Mucosa of rectum (tissue), 2 donors: ENCODE measurements at regions not wholly inside any gene's neighbourhood (a gene's known extent, or its start where the extent isn't known, plus 50 kb on each side); places are given as distances from the start of the nearest gene placed in this dataset.
"Not testable (repeated sequence)": the region's sequence is repeated elsewhere in the genome, so short reads cannot be mapped to it uniquely, and the experiment has no call there.

Experiments used
- H3K27ac ChIP-seq, 2 donors: one replicate each; pipeline ENCODE4 v1.7.0; 2013; ENCODE audit warnings: inconsistent platforms in 2 of 2, low read depth in 2 of 2, low read length in 2 of 2
- H3K27me3 ChIP-seq, 2 donors: one replicate each; pipeline ENCODE4 v1.7.0; 2013; ENCODE audit warnings: low read length in 2 of 2; ENCODE audit not compliant: control insufficient read depth in 2 of 2, insufficient read depth in 2 of 2
- H3K36me3 ChIP-seq, 2 donors: one replicate each; pipeline ENCODE4 v1.7.0; 2013; ENCODE audit warnings: low read length in 2 of 2; ENCODE audit not compliant: control insufficient read depth in 2 of 2, insufficient read depth in 2 of 2
- H3K4me1 ChIP-seq, 2 donors: one replicate each; pipeline ENCODE4 v1.7.0; 2013; ENCODE audit warnings: low read length in 2 of 2, mild to moderate bottlenecking in 1 of 2; ENCODE audit not compliant: control insufficient read depth in 2 of 2, insufficient read depth in 2 of 2
- H3K4me3 ChIP-seq, 2 donors: one replicate each; pipeline ENCODE4 v1.7.0; 2013; ENCODE audit warnings: low read length in 2 of 2
- H3K9ac ChIP-seq, 2 donors: one replicate each; pipeline ENCODE4 v1.7.0; 2013; ENCODE audit warnings: low read length in 2 of 2, low read depth in 1 of 2, mild to moderate bottlenecking in 1 of 2
- H3K9me3 ChIP-seq, 2 donors: one replicate each; pipeline ENCODE4 v1.7.0; 2013; ENCODE audit warnings: low read length in 2 of 2; ENCODE audit not compliant: control insufficient read depth in 2 of 2
- donor health status: healthy.
- donor health status: Normal muscosa, but diverticular disease.

- Histone ChIP-seq H3K4me1 (no peaks in the 10 kb centered on the region), H3K4me3 (no peak overlapping the region), H3K27me3 (no peaks in the 10 kb centered on the region), H3K27ac (no peak overlapping the region), H3K9ac (no peak overlapping the region), H3K36me3 (no peaks in the 10 kb centered on the region), H3K9me3 (no peaks in the 10 kb centered on the region)
Observed at GRCh38 chr1:170808216-170808885, 127.0 kb upstream of the MROH9 start.

GRCh38 chr1:170811013-170811412, 124.3 kb upstream of the MROH9 start:
- not testable (repeated sequence) for H3K9ac ChIP-seq, H3K36me3 ChIP-seq, H3K27ac ChIP-seq

GRCh38 chr1:170819781-170820180, 115.6 kb upstream of the MROH9 start:
- H3K4me1 ChIP-seq: no peaks in the 10 kb centered on the region
- H3K4me3 ChIP-seq: no peak overlapping the region
- no peak overlapping the region for H3K9ac ChIP-seq
- no peaks in the 10 kb centered on the region for H3K9me3 ChIP-seq
- H3K36me3 ChIP-seq: no peaks in the 10 kb centered on the region
- H3K27me3 ChIP-seq: no peaks in the 10 kb centered on the region
- no peak overlapping the region for H3K27ac ChIP-seq

More at GRCh38 chr1:170811013-170811412, 124.3 kb upstream of the MROH9 start:
- not testable (repeated sequence) for H3K4me3 ChIP-seq, H3K9me3 ChIP-seq, H3K4me1 ChIP-seq, H3K27me3 ChIP-seq

GRCh38 chr1:170823120-170823519, 112.2 kb upstream of the MROH9 start:
- Histone ChIP-seq H3K9me3 (no peaks in the 10 kb centered on the region), H3K4me1 (no peaks in the 10 kb centered on the region), H3K36me3 (no peaks in the 10 kb centered on the region), H3K4me3 (no peak overlapping the region), H3K27ac (no peak overlapping the region), H3K27me3 (no peaks in the 10 kb centered on the region), H3K9ac (no peak overlapping the region)

GRCh38 chr1:170831276-170831675, 104.1 kb upstream of the MROH9 start:
- Histone ChIP-seq H3K27ac (no peak overlapping the region), H3K9ac (no peak overlapping the region), H3K9me3 (no peaks in the 10 kb centered on the region), H3K4me3 (no peak overlapping the region), H3K36me3 (no peaks in the 10 kb centered on the region), H3K4me1 (no peaks in the 10 kb centered on the region), H3K27me3 (no peaks in the 10 kb centered on the region)

- Histone ChIP-seq H3K9me3 (no peaks in the 10 kb centered on the region), H3K27ac (no peak overlapping the region), H3K4me1 (no peaks in the 10 kb centered on the region), H3K36me3 (no peaks in the 10 kb centered on the region), H3K4me3 (no peak overlapping the region), H3K9ac (no peak overlapping the region), H3K27me3 (no peaks in the 10 kb centered on the region)
Observed at GRCh38 chr1:170836141-170836540, 99.2 kb upstream of the MROH9 start.

- Histone ChIP-seq H3K36me3 (no peaks in the 10 kb centered on the region), H3K27me3 (no peaks in the 10 kb centered on the region), H3K4me1 (no peaks in the 10 kb centered on the region), H3K9me3 (no peaks in the 10 kb centered on the region), H3K9ac (no peak overlapping the region), H3K4me3 (no peak overlapping the region), H3K27ac (no peak overlapping the region)
Observed at GRCh38 chr1:170840371-170840770, 95.0 kb upstream of the MROH9 start.

GRCh38 chr1:170853302-170853701, 82.0 kb upstream of the MROH9 start:
- Histone ChIP-seq H3K36me3 (no peaks in the 10 kb centered on the region), H3K27ac (no peak overlapping the region), H3K4me1 (no peaks in the 10 kb centered on the region), H3K4me3 (no peak overlapping the region), H3K9me3 (no peaks in the 10 kb centered on the region), H3K9ac (no peak overlapping the region), H3K27me3 (no peaks in the 10 kb centered on the region)

- H3K4me1 ChIP-seq: no peaks in the 10 kb centered on the region
- no peaks in the 10 kb centered on the region for H3K9me3 ChIP-seq
- H3K36me3 ChIP-seq: no peaks in the 10 kb centered on the region
- H3K9ac ChIP-seq: no peak overlapping the region
- H3K27me3 ChIP-seq: no peaks in the 10 kb centered on the region
- no peak overlapping the region for H3K4me3 ChIP-seq
- no peak overlapping the region for H3K27ac ChIP-seq
Observed at GRCh38 chr1:170853867-170854266, 81.5 kb upstream of the MROH9 start.

- H3K4me1 ChIP-seq: no peaks in the 10 kb centered on the region
- no peaks in the 10 kb centered on the region for H3K36me3 ChIP-seq
- no peaks in the 10 kb centered on the region for H3K27me3 ChIP-seq
- H3K27ac ChIP-seq: no peak overlapping the region
- H3K4me3 ChIP-seq: no peak overlapping the region
- no peaks in the 10 kb centered on the region for H3K9me3 ChIP-seq
- H3K9ac ChIP-seq: no peak overlapping the region
Observed at GRCh38 chr1:170854677-170855076, 80.7 kb upstream of the MROH9 start.

GRCh38 chr1:170856455-170856854, 78.9 kb upstream of the MROH9 start:
- H3K36me3 ChIP-seq: no peaks in the 10 kb centered on the region
- H3K9me3 ChIP-seq: no peaks in the 10 kb centered on the region
- no peak overlapping the region for H3K4me3 ChIP-seq
- H3K27ac ChIP-seq: no peak overlapping the region
- no peak overlapping the region for H3K9ac ChIP-seq
- H3K27me3 ChIP-seq: no peaks in the 10 kb centered on the region
- H3K4me1 ChIP-seq: no peaks in the 10 kb centered on the region
